ENCODE measurements at regions not wholly inside any gene's neighbourhood (a gene's known extent, or its start where the extent isn't known, plus 50 kb on each side); places are given as distances from the start of the nearest gene placed in this dataset.

DNA sequence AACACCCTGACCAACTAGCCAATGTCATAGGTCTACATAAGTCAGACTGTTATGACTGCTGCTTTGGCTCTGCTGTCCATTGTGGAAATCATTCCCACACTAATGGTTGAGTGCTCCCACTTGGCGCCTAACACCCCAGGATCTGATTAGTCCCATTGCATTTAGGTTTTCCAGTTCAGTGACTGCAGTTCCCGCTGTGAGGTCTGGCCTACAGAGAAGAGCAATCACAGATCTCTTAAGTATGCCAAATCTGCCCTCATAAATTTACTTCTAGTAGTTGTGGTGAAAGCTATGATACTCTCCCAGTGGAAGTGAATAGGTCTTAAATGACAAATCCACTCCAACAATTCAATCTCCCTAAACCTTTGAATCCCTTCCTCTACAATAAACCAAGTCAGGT, 77.3 kb upstream of the IL2 start:
- no peaks in the 10 kb centered on the region for H3K79me2 ChIP-seq (ENCODE audit: control insufficient read depth in 1 of 2, insufficient read depth in 2 of 2, low read length in 2 of 2)
- H3K27me3 ChIP-seq (replicated peaks in 1 of 4; ENCODE audit: control insufficient read depth in 3 of 4, extremely low read depth in 1 of 4, insufficient read depth in 3 of 4, low read length in 3 of 4) = peaks cover 0 to 1% (median 0%) of the 10 kb centered on the region in 4 experiments; a peak in 1 of 7 replicates
- H3K4me3 ChIP-seq (ENCODE audit: extremely low read depth in 1 of 4, insufficient read depth in 2 of 4, low read depth in 3 of 4, low read length in 4 of 4) = no peak overlapping the region
- H3K27ac ChIP-seq (ENCODE audit: low read depth, low read length) = no peak overlapping the region
- H3K9ac ChIP-seq (replicated peaks in 1 of 4; ENCODE audit: extremely low read depth in 1 of 4, low read depth in 3 of 4, low read length in 3 of 4) = no peak overlapping the region
- H2BK12ac ChIP-seq (ENCODE audit: low read depth, low read length) = no peak overlapping the region
- no peaks in the 10 kb centered on the region for H3K36me3 ChIP-seq (ENCODE audit: control insufficient read depth in 2 of 4, insufficient read depth in 4 of 4, low read length in 3 of 4)
- FAIRE-seq = no peak
- no peak overlapping the region for H3K23ac ChIP-seq (ENCODE audit: insufficient read length)
- no peak overlapping the region for H3K56ac ChIP-seq (replicated peaks; ENCODE audit: insufficient read length, low read depth, low read length)
- ChIA-PET CTCF (ENCODE audit: partially characterized antibody) (interaction anchor here (1.0 kb wide), 1 partner anchor 17 kb away, joined by 4 read pairs; no protein-coding TSS in a partner anchor), POLR2A (ENCODE audit: partially characterized antibody) (interaction anchor here (1.0 kb wide), 1 partner anchor 18 kb away, joined by 3 read pairs; no protein-coding TSS in a partner anchor)
- H2BK15ac ChIP-seq (ENCODE audit: low read length) = no peak overlapping the region
- no peak overlapping the region for H4K5ac ChIP-seq (ENCODE audit: insufficient read length, low read depth, low read length)
- no peak overlapping the region for H3K18ac ChIP-seq (ENCODE audit: extremely low read depth, low read length)
- H2BK20ac ChIP-seq (ENCODE audit: low read length) = no peak overlapping the region
- DNase-seq (ENCODE audit: low read depth in 1 of 2, low spot score in 2 of 2) = no peak
- H3K9me3 ChIP-seq (ENCODE audit: insufficient read depth in 2 of 2, low read depth in 1 of 2, low read length in 1 of 2) = no peaks in the 10 kb centered on the region
- no peaks in the 10 kb centered on the region for H4K20me1 ChIP-seq (replicated peaks in 1 of 2; ENCODE audit: control insufficient read depth in 1 of 2, insufficient read depth in 2 of 2, low read length in 2 of 2)
- no peak overlapping the region for H4K91ac ChIP-seq (replicated peaks; ENCODE audit: insufficient read length, low read length)
- H2AK5ac ChIP-seq (ENCODE audit: low read depth, low read length) = no peak overlapping the region
- no peaks in the 10 kb centered on the region for H3K4me1 ChIP-seq (replicated peaks in 1 of 4; ENCODE audit: control insufficient read depth in 3 of 4, insufficient read depth in 4 of 4, low read length in 3 of 4)
- H2BK120ac ChIP-seq (replicated peaks; ENCODE audit: low read depth, low read length) = no peak overlapping the region
- H4K8ac ChIP-seq (ENCODE audit: extremely low read depth, insufficient read depth, low read length) = no peak overlapping the region
- H3K4ac ChIP-seq (replicated peaks; ENCODE audit: insufficient read length, low read depth, low read length) = no peak overlapping the region
- H3K23me2 ChIP-seq (ENCODE audit: low read depth, low read length) = no peaks in the 10 kb centered on the region
- no peak overlapping the region for H3K4me2 ChIP-seq (ENCODE audit: insufficient read depth in 1 of 2, low read depth in 2 of 2, low read length in 2 of 2)
- 90% methylated on average over 2 of the region's 2 CpGs; no CpG with 5 or more reads in 1 of the 2 experiments for WGBS, 2 experiments (ENCODE audit: extremely low coverage in 1 of 2, insufficient coverage in 1 of 2, insufficient read length in 1 of 2, insufficient replicate concordance in 2 of 2, low coverage in 1 of 2, low lambda C conversion rate in 2 of 2, missing lambda C conversion rate in 1 of 2)
- H3K79me1 ChIP-seq (ENCODE audit: low read depth, low read length) = no peaks in the 10 kb centered on the region
- H2AFZ ChIP-seq (ENCODE audit: low read length) = no peak overlapping the region; the same call in 1 of the 2 replicates
- H3K14ac ChIP-seq (ENCODE audit: insufficient read length) = no peak overlapping the region
- H2BK5ac ChIP-seq (ENCODE audit: low read depth, low read length) = no peak overlapping the region
- TF ChIP-seq BACH1 (IDR thresholded peaks at IDR 0.05; ENCODE audit: low read length) = no peak
- TF ChIP-seq TEAD4 (IDR thresholded peaks at IDR 0.05; ENCODE audit: low read depth, low read length) = no peak
- no peak for TF ChIP-seq GTF2F1 (IDR thresholded peaks at IDR 0.05; ENCODE audit: borderline replicate concordance, low read depth, low read length)
- no peak for TF ChIP-seq TAF1 (IDR thresholded peaks at IDR 0.05; ENCODE audit: low read depth, low read length)
- TF ChIP-seq RAD21 (IDR thresholded peaks at IDR 0.05 in 1 of 2, conservative IDR thresholded peaks at IDR 0.05 in 1 of 2; ENCODE audit: low read depth in 2 of 2, low read length in 2 of 2) = no peak
- TF ChIP-seq GABPA (IDR thresholded peaks at IDR 0.05; ENCODE audit: borderline replicate concordance, insufficient read depth, low read length) = no peak
- TF ChIP-seq, protein P1, sequence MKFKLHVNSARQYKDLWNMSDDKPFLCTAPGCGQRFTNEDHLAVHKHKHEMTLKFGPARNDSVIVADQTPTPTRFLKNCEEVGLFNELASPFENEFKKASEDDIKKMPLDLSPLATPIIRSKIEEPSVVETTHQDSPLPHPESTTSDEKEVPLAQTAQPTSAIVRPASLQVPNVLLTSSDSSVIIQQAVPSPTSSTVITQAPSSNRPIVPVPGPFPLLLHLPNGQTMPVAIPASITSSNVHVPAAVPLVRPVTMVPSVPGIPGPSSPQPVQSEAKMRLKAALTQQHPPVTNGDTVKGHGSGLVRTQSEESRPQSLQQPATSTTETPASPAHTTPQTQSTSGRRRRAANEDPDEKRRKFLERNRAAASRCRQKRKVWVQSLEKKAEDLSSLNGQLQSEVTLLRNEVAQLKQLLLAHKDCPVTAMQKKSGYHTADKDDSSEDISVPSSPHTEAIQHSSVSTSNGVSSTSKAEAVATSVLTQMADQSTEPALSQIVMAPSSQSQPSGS (IDR thresholded peaks at IDR 0.05; ENCODE audit: low read length) = no peak
- TF ChIP-seq SUZ12 (IDR thresholded peaks at IDR 0.05; ENCODE audit: low read length) = no peak
- TF ChIP-seq NRF1 (IDR thresholded peaks at IDR 0.05; ENCODE audit: low read depth, low read length) = no peak
- no peak for TF ChIP-seq FOSL1 (IDR thresholded peaks at IDR 0.05; ENCODE audit: insufficient read depth, low read depth, low read length)
